ENCODE measurements at regions not wholly inside any gene's neighbourhood (a gene's known extent, or its start where the extent isn't known, plus 50 kb on each side); places are given as distances from the start of the nearest gene placed in this dataset.

GRCh38 chr1:232335741-232336293, 294.1 kb downstream of the SIPA1L2 start:
- TF ChIP-seq ZC3H8 (IDR thresholded peaks at IDR 0.05) (no peak), KDM5B (IDR thresholded peaks at IDR 0.05; ENCODE audit: insufficient replicate concordance, low read depth, low read length) (no peak), ZNF12 (CRISPR knock-in tag; IDR thresholded peaks at IDR 0.05) (no peak), ZBTB26 (CRISPR knock-in tag; IDR thresholded peaks at IDR 0.05) (no peak)

Measured in K562 (cell line).